ENCODE measurements at regions not wholly inside any gene's neighbourhood (a gene's known extent, or its start where the extent isn't known, plus 50 kb on each side); places are given as distances from the start of the nearest gene placed in this dataset.

DNA sequence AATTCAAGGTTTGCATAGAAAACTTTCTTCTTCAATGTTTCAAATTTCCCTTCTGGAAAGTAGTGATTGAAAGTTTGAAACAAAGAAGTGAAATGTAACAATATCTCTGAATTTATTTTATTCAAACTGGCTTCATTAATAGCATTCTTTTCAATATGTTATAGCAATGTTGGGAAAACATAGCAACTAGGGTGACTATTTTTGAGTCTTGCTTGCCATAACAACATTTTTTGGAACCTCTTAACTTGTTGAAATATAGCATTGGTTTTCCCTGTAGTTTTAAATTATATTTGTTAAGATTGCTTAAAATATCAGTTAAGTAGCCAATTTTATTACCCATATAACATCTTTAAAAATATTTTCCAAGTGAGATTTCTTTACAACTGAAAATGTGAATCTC is 141.7 kb upstream of the OSR1 start:
- Histone ChIP-seq H3K36me3 (ENCODE audit: control insufficient read depth, insufficient read depth, low read length) (no peaks in the 10 kb centered on the region), H3K27me3 (ENCODE audit: control insufficient read depth, insufficient read depth, low read length, poor library complexity, severe bottlenecking) (no peaks in the 10 kb centered on the region), H3K27ac (ENCODE audit: insufficient read depth, low read depth, low read length, poor library complexity, severe bottlenecking) (no peak overlapping the region), H3K4me1 (ENCODE audit: control insufficient read depth, insufficient read depth, low read length) (no peaks in the 10 kb centered on the region), H3K4me3 (ENCODE audit: insufficient read depth, low read depth, low read length) (no peak overlapping the region), H3K9me3 (ENCODE audit: control insufficient read depth, low read length) (no peaks in the 10 kb centered on the region)

DNA sequence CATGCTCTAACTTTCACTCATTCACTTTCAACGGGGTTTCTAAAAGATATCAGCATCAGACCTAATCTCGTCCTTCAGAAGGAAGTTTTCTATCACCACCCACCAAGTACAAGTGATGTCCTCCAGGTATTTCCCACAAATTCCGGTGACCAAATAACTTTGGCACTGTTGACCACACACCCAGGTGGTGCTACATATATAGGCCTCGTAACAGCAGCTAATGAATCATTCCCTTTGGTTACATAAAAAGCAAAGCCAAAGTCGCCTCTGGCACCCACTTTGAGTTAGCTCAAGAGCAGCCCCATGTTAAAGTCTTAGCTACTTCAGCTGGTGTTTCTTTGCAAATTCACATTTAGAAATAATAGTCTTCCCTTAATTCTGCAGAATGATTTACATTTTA is 138.2 kb upstream of the OSR1 start:
- no peaks in the 10 kb centered on the region for H3K9me3 ChIP-seq (ENCODE audit: control insufficient read depth, low read length)
- no peaks in the 10 kb centered on the region for H3K36me3 ChIP-seq (ENCODE audit: control insufficient read depth, insufficient read depth, low read length)
- 92 to 94% methylated on average over 5 of the region's 5 CpGs for WGBS, 2 experiments
- no peaks in the 10 kb centered on the region for H3K4me1 ChIP-seq (ENCODE audit: control insufficient read depth, insufficient read depth, low read length)
- no peaks in the 10 kb centered on the region for H3K27me3 ChIP-seq (ENCODE audit: control insufficient read depth, insufficient read depth, low read length, poor library complexity, severe bottlenecking)
- H3K4me3 ChIP-seq (ENCODE audit: insufficient read depth, low read depth, low read length): no peak overlapping the region
- no peak overlapping the region for H3K27ac ChIP-seq (ENCODE audit: insufficient read depth, low read depth, low read length, poor library complexity, severe bottlenecking)

DNA sequence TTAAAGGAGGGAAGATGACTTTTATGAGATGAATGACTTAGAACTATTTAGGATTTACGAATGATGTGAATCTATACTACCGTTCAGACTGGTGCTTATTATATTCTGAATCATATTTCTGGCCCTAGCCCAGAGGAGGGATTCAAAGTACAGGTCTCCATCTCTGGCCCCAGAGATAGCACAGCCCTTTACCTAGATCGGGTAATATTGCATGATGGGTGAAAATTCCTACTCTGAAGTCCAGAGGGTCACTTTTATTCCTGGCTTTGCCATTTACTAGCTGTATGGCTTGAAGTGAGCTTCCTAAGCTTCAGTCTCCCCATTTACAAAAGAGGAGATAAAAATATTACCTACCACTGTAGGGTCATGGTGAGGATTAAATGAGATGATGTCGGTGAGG is 135.8 kb upstream of the OSR1 start:
- 93 to 96% methylated on average over 4 of the region's 4 CpGs for WGBS, 2 experiments

DNA sequence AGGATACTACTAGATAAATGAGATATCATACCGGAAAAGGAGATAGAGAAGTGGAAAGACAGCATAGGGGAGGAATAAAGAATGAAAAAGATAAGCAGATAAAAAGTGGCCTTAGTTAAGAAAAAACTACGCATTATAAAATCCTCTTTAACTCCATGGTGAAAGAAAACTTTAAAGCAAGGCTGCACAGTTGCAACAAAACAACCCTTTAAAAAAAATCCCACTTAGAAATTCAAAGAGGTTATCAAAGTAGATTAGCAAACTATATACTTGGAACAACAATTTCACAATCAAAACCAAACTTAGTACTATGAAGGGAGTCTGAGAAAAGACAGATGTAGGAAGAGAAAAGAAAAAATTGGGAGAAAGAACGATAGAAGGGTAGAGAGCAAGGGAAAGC is 133.4 kb upstream of the OSR1 start:
- Histone ChIP-seq H3K9me3 (ENCODE audit: control insufficient read depth, low read length) (no peaks in the 10 kb centered on the region), H3K27me3 (ENCODE audit: control insufficient read depth, insufficient read depth, low read length, poor library complexity, severe bottlenecking) (no peaks in the 10 kb centered on the region), H3K4me1 (ENCODE audit: control insufficient read depth, insufficient read depth, low read length) (no peaks in the 10 kb centered on the region), H3K4me3 (ENCODE audit: insufficient read depth, low read depth, low read length) (no peak overlapping the region), H3K27ac (ENCODE audit: insufficient read depth, low read depth, low read length, poor library complexity, severe bottlenecking) (no peak overlapping the region), H3K36me3 (ENCODE audit: control insufficient read depth, insufficient read depth, low read length) (no peaks in the 10 kb centered on the region)
- WGBS, 2 experiments: 88 to 98% methylated on average over 3 of the region's 3 CpGs

More for the DNA sequence above, 135.8 kb upstream of the OSR1 start:
- no peaks in the 10 kb centered on the region for H3K4me1 ChIP-seq (ENCODE audit: control insufficient read depth, insufficient read depth, low read length)
- H3K27ac ChIP-seq (ENCODE audit: insufficient read depth, low read depth, low read length, poor library complexity, severe bottlenecking): no peak overlapping the region
- H3K27me3 ChIP-seq (ENCODE audit: control insufficient read depth, insufficient read depth, low read length, poor library complexity, severe bottlenecking): no peaks in the 10 kb centered on the region
- H3K36me3 ChIP-seq (ENCODE audit: control insufficient read depth, insufficient read depth, low read length): no peaks in the 10 kb centered on the region
- H3K9me3 ChIP-seq (ENCODE audit: control insufficient read depth, low read length): no peaks in the 10 kb centered on the region
- no peak overlapping the region for H3K4me3 ChIP-seq (ENCODE audit: insufficient read depth, low read depth, low read length)

DNA sequence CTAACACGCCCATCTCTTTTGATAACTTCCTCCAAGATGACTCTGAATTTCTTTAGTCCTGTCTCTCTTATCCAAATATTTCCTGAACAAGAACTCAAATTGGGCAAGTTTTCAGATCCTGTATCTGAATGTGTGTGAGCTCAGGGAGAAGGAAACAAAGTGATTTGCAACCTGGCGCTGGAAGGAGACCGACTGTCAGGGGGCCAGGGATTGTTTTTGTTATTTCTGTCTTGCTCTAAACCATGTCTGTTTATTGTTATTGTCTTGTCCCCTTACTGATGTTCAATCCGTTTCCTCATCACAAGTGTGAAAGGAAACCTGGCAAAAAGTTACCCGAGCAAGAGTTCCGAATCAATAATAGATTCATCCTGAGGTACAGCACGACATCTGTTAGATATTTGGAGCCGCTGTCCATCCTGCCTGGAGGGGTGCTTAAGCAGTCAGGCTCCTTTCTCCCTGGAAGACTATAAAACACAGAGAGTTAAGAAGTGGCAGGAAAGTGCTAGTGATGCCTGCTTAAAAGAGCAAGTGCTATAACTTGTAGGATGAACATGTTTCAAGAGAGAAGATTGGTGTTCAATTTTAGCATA is 132.5 kb upstream of the OSR1 start:
- H3K9me3 ChIP-seq (ENCODE audit: control insufficient read depth, low read length): no peaks in the 10 kb centered on the region
- H3K36me3 ChIP-seq (ENCODE audit: control insufficient read depth, insufficient read depth, low read length): no peaks in the 10 kb centered on the region
- H3K27me3 ChIP-seq (ENCODE audit: control insufficient read depth, insufficient read depth, low read length, poor library complexity, severe bottlenecking): no peaks in the 10 kb centered on the region
- no peak overlapping the region for H3K27ac ChIP-seq (ENCODE audit: insufficient read depth, low read depth, low read length, poor library complexity, severe bottlenecking)
- 92 to 95% methylated on average over 8 of the region's 8 CpGs for WGBS, 2 experiments
- H3K4me1 ChIP-seq (ENCODE audit: control insufficient read depth, insufficient read depth, low read length): no peaks in the 10 kb centered on the region
- H3K4me3 ChIP-seq (ENCODE audit: insufficient read depth, low read depth, low read length): no peak overlapping the region

DNA sequence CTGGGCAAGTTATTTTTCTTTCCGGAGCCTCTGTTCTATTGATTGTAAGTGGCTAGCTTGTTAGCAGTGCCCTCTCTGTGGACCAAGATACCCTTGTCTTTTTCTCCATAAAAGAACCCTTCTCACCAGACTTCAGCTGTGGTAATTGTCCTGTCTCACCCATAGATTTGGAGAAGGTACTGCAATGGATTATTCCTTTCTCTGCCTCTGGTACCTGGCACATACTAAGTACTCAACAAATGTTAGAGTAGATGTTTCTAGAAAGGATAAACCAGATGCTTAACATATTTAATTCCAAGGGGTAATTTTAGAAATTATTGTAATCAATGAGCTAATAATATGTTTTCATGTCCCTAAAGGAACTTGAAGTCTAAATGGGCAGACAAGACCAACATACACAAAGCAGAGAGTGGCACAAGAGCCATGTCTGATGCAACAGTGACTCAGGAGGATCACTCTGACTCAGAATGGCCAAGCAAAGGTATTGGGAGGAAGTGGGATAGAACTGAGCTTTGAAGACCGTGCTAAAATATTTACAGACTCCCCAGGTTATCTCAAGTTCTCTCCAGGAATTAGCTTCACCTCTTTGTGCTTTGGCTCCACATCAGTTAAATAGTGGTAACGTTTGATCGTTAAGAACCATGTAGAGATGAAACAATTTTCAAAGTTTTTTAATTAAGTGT is 129.7 kb upstream of the OSR1 start:
- Histone ChIP-seq H3K27me3 (ENCODE audit: control insufficient read depth, insufficient read depth, low read length, poor library complexity, severe bottlenecking) (no peaks in the 10 kb centered on the region), H3K4me3 (ENCODE audit: insufficient read depth, low read depth, low read length) (no peak overlapping the region), H3K27ac (ENCODE audit: insufficient read depth, low read depth, low read length, poor library complexity, severe bottlenecking) (no peak overlapping the region), H3K36me3 (ENCODE audit: control insufficient read depth, insufficient read depth, low read length) (no peaks in the 10 kb centered on the region), H3K4me1 (ENCODE audit: control insufficient read depth, insufficient read depth, low read length) (no peaks in the 10 kb centered on the region), H3K9me3 (ENCODE audit: control insufficient read depth, low read length) (no peaks in the 10 kb centered on the region)
- WGBS, 2 experiments: 88 to 95% methylated on average over 2 to 4 of the region's 4 CpGs

DNA sequence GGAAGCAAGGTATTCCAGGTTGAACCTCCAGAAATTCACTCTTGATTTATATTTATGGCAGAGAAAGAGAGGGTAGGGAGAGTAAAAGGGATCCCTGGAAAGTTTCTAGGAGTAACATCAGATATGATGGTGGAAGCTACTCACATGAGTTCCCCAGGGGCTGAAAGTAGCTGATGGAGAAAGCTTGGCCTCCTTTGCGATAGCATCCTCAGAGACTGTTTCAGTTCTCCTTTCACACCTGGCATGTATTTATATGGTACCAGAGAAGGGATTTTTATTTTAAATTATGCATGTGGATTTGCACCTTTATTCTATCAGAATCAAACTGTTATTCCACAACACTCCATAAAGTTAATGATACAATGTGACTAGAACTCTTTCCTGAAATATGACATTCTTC is 126.3 kb upstream of the OSR1 start:
- Histone ChIP-seq H3K4me3 (ENCODE audit: insufficient read depth, low read depth, low read length) (no peak overlapping the region), H3K4me1 (ENCODE audit: control insufficient read depth, insufficient read depth, low read length) (no peaks in the 10 kb centered on the region), H3K27ac (ENCODE audit: insufficient read depth, low read depth, low read length, poor library complexity, severe bottlenecking) (no peak overlapping the region), H3K36me3 (ENCODE audit: control insufficient read depth, insufficient read depth, low read length) (no peaks in the 10 kb centered on the region), H3K27me3 (ENCODE audit: control insufficient read depth, insufficient read depth, low read length, poor library complexity, severe bottlenecking) (no peaks in the 10 kb centered on the region), H3K9me3 (ENCODE audit: control insufficient read depth, low read length) (no peaks in the 10 kb centered on the region)
- 83 to 92% methylated on average over 1 of the region's 1 CpG for WGBS, 2 experiments

DNA sequence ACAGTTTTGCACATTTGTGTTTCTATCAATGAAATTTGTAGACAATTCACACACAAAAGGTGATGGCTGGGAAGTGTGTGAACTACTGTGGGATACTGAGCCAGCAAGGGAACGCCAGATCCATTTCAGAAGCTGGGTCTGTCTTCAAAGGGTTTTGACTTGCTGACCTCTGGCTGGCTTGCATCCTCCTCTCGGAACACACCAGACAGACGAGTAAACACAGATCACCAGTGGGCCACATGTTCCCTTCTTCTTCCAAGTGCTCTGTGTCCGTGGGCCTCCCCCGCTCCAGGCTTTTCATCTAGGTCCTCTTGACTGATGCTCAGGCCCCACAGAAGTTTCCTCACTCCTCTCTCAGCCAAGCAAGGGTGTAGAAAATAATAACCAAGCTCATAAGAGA is 122.2 kb upstream of the OSR1 start:
- H3K27me3 ChIP-seq (ENCODE audit: control insufficient read depth, insufficient read depth, low read length, poor library complexity, severe bottlenecking): no peaks in the 10 kb centered on the region
- H3K4me3 ChIP-seq (ENCODE audit: insufficient read depth, low read depth, low read length): no peak overlapping the region
- H3K9me3 ChIP-seq (ENCODE audit: control insufficient read depth, low read length): no peaks in the 10 kb centered on the region
- WGBS, 2 experiments: 89 to 94% methylated on average over 5 of the region's 5 CpGs
- H3K4me1 ChIP-seq (ENCODE audit: control insufficient read depth, insufficient read depth, low read length): no peaks in the 10 kb centered on the region
- no peak overlapping the region for H3K27ac ChIP-seq (ENCODE audit: insufficient read depth, low read depth, low read length, poor library complexity, severe bottlenecking)
- H3K36me3 ChIP-seq (ENCODE audit: control insufficient read depth, insufficient read depth, low read length): no peaks in the 10 kb centered on the region

DNA sequence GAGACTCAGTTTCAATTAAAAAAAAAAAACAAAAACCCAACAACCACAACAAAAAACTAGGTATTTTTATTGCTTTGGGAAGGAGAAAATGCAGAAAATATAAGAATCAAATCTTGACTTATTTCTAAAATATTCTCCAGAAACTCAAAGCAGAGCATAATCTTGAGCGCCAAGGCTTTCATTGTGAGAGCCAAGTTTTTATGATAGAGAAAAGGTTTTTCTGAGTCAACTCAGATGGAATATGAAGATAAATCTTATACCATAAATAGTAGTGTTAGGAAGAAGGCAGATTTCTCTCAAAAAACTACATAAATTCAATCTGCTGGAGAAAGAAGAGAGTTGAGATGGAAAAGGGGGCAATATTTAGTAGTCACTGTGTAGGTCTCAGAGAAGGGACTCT is 121.2 kb upstream of the OSR1 start:
- no peaks in the 10 kb centered on the region for H3K36me3 ChIP-seq (ENCODE audit: control insufficient read depth, insufficient read depth, low read length)
- no peak overlapping the region for H3K4me3 ChIP-seq (ENCODE audit: insufficient read depth, low read depth, low read length)
- no peaks in the 10 kb centered on the region for H3K4me1 ChIP-seq (ENCODE audit: control insufficient read depth, insufficient read depth, low read length)
- H3K27me3 ChIP-seq (ENCODE audit: control insufficient read depth, insufficient read depth, low read length, poor library complexity, severe bottlenecking): no peaks in the 10 kb centered on the region
- 100% methylated on average over 1 of the region's 1 CpG; no CpG with 5 or more reads in 1 of the 2 experiments for WGBS, 2 experiments
- no peak overlapping the region for H3K27ac ChIP-seq (ENCODE audit: insufficient read depth, low read depth, low read length, poor library complexity, severe bottlenecking)
- H3K9me3 ChIP-seq (ENCODE audit: control insufficient read depth, low read length): no peaks in the 10 kb centered on the region

DNA sequence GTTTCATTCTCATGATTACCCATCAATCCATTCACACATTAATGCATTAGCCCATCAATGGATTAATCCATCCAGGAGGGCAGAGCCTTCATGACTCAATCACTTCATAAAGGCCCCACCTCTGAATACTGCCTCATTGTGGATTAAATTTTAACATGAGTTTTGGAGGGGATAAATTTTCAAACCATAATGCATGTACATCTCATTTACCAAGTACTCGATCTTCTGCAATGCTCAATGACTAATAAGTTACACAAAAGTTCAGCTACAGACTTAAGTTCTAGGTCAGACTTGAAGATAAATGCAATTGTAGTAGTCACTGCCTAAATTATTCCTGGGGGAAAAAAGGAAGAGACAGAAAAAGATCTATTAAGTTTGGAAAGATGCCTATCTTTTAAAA is 120.0 kb upstream of the OSR1 start:
- H3K36me3 ChIP-seq (ENCODE audit: control insufficient read depth, insufficient read depth, low read length): no peaks in the 10 kb centered on the region
- no peaks in the 10 kb centered on the region for H3K9me3 ChIP-seq (ENCODE audit: control insufficient read depth, low read length)
- H3K27ac ChIP-seq (ENCODE audit: insufficient read depth, low read depth, low read length, poor library complexity, severe bottlenecking): no peak overlapping the region
- no peak overlapping the region for H3K4me3 ChIP-seq (ENCODE audit: insufficient read depth, low read depth, low read length)
- 88% methylated on average over 1 of the region's 1 CpG; no CpG with 5 or more reads in 1 of the 2 experiments for WGBS, 2 experiments
- H3K27me3 ChIP-seq (ENCODE audit: control insufficient read depth, insufficient read depth, low read length, poor library complexity, severe bottlenecking): no peaks in the 10 kb centered on the region
- no peaks in the 10 kb centered on the region for H3K4me1 ChIP-seq (ENCODE audit: control insufficient read depth, insufficient read depth, low read length)
